HUES48 (cell line): ENCODE measurements at regions not wholly inside any gene's neighbourhood (a gene's known extent, or its start where the extent isn't known, plus 50 kb on each side); places are given as distances from the start of the nearest gene placed in this dataset.
"Not testable (repeated sequence)": the region's sequence is repeated elsewhere in the genome, so short reads cannot be mapped to it uniquely, and the experiment has no call there.

Experiments
- H3K27ac ChIP-seq: one replicate; pipeline ENCODE4 v1.7.0; 2013; ENCODE audit warnings: low read depth, low read length, inconsistent platforms
- H3K27me3 ChIP-seq: 2 replicates; pipeline ENCODE4 v1.6.1; 2013; ENCODE audit warnings: mild to moderate bottlenecking, low read length; ENCODE audit not compliant: control insufficient read depth, insufficient read depth
- H3K36me3 ChIP-seq: 2 replicates; pipeline ENCODE4 v1.6.1; 2013; ENCODE audit warnings: low read length; ENCODE audit not compliant: control insufficient read depth, insufficient read depth
- H3K4me1 ChIP-seq: 2 replicates; pipeline ENCODE4 v1.6.1; 2013; ENCODE audit warnings: mild to moderate bottlenecking, low read length; ENCODE audit not compliant: control insufficient read depth, insufficient read depth
- H3K4me3 ChIP-seq: 2 replicates; pipeline ENCODE4 v1.5.1; 2013; ENCODE audit warnings: mild to moderate bottlenecking, low read depth, low read length
- H3K9ac ChIP-seq: 2 replicates; pipeline ENCODE4 v1.6.1; 2013; ENCODE audit warnings: mild to moderate bottlenecking, low read depth, low read length, moderate library complexity
- H3K9me3 ChIP-seq: 2 replicates; pipeline ENCODE4 v1.6.1; 2013; ENCODE audit warnings: low read length; ENCODE audit not compliant: control insufficient read depth, insufficient read depth

DNA sequence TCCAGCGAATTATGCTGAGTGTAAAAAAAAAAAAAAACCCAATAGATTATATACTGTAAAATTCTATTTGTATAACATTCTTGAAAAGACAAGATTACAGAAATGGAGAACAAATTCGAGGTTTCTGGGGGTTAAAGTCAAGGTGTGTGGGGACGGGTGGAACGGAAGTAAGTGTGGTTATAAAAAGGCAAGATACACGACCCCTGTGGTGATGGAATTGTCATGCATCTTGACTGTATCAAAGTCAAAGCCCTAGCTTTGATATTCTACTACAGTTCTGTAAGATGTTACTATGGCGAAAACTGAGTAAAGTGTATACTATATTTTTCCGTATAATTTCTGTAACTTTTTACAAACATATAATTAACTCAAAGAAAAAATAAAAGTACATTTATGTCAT is 718.2 kb upstream of the PCDH15 start:
- H3K4me1 ChIP-seq, result 0 out of 2 replicates have a peak, but pooled peaks cover 4% of the 10 kb centered on the region

DNA sequence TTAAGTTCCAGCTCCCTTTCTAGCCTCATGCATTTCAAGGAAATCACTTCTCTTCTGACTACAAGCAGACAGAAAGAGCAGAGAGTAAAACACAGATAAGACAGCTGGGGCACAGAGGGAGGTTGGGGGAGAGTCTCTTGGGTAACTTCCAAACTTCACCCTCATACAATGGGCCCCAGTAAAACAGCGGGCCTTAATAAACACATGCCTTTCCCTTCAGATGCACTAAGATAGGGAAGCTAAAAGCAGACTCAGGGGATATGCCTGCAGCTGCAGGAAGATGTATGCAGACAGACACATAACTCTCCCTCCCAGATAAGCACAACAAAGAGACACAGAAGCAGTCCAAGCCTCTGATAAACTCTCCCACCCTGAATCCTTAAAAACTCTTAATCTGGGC is 717.4 kb upstream of the PCDH15 start:
- H3K9me3 ChIP-seq, H3K36me3 ChIP-seq, H3K9ac ChIP-seq: not testable (repeated sequence)

More for the DNA sequence above, 718.2 kb upstream of the PCDH15 start:
- H3K4me3 ChIP-seq, result no peak overlapping the region
- no peaks in the 10 kb centered on the region for H3K9me3 ChIP-seq
- no peaks in the 10 kb centered on the region for H3K27me3 ChIP-seq
- no peak overlapping the region for H3K27ac ChIP-seq
- H3K36me3 ChIP-seq, result no peaks in the 10 kb centered on the region
- H3K9ac ChIP-seq, result no peak overlapping the region

DNA sequence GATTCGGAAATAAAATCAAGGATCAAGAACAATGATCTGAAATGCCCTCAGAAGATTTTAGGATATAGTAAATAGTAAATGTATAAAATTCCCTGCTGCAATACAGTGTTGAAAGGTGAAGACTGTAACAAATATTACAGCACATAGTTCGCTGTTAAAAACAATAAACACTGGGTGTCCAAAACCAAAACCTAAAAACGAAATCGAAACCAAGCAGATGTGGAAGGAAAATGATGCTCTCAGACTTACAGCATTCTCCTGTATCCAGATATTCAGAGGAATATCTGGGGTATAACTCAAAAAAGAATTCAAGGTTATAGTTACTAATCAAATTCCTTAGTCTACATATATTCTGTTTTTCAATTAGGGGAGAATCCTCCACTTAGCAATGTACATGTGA is 708.1 kb upstream of the PCDH15 start:
- H3K27ac ChIP-seq, result no peak overlapping the region
- H3K9me3 ChIP-seq, result no peaks in the 10 kb centered on the region
- no peaks in the 10 kb centered on the region for H3K4me1 ChIP-seq
- no peaks in the 10 kb centered on the region for H3K27me3 ChIP-seq
- H3K36me3 ChIP-seq, result no peaks in the 10 kb centered on the region
- no peak overlapping the region for H3K9ac ChIP-seq
- H3K4me3 ChIP-seq, result no peak overlapping the region

More for the DNA sequence above, 717.4 kb upstream of the PCDH15 start:
- not testable (repeated sequence) for H3K27me3 ChIP-seq, H3K4me1 ChIP-seq, H3K27ac ChIP-seq, H3K4me3 ChIP-seq

DNA sequence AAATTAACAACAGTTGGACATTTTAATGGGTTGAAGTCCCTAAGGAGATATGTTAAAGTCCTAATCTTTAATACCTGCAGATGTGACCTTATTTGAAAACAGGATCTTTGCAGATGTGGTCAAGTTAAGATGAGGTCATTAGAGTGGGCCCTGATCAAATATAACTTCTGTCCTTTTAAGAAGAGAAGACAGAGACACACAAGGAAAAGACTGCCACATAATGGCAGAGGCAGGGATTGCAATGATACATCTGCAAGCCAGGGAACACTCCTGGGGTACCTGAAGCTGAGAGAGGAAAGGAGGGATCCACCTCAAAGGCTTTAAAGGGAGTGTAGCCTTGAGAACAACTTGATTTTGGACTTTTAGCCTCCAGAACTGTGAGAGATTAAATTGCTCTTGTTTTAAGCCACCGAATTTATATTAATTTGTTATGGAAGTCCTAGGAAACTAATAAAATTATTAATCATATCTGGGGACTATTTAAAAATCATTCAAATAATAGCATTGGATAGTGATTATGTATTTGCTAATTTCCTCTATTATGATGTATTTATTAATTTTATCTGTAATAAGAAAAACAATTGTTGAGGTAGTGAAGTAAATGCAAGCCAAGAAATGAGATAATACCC is 700.0 kb upstream of the PCDH15 start:
- Histone ChIP-seq H3K9me3 (no peaks in the 10 kb centered on the region), H3K36me3 (no peaks in the 10 kb centered on the region), H3K4me1 (no peaks in the 10 kb centered on the region), H3K4me3 (no peak overlapping the region), H3K9ac (no peak overlapping the region), H3K27me3 (no peaks in the 10 kb centered on the region), H3K27ac (no peak overlapping the region)

DNA sequence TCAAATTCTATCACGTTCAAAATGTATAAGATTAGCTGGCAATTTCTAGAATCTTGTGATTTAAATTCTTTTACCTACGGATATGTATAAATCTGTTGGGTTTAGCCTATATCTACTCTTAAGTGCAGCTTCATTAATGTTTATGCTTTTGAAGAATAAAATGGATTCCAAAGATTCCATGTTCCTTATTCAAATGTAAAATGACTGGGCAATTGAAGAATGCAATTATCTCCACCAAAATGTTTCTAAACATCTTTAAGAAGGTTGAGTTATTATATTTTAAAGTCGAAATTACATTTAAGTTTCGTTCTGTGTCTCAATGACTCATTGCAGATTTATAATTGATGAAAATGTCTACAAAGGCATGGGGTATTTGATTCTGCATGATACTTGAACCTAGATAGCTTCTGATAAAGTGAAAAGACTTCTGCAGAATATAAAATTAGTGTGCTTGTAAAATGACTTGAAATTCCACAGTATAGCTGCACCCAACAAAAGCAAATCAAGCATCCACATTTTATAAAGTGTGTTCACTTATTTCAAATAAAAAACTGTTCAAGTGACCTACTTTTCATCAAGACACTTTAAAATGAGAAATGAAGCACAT is 697.0 kb upstream of the PCDH15 start:
- no peak overlapping the region for H3K9ac ChIP-seq
- H3K4me1 ChIP-seq, result no peaks in the 10 kb centered on the region
- no peaks in the 10 kb centered on the region for H3K27me3 ChIP-seq
- H3K9me3 ChIP-seq, result no peaks in the 10 kb centered on the region
- no peak overlapping the region for H3K4me3 ChIP-seq
- H3K27ac ChIP-seq, result no peak overlapping the region
- no peaks in the 10 kb centered on the region for H3K36me3 ChIP-seq

DNA sequence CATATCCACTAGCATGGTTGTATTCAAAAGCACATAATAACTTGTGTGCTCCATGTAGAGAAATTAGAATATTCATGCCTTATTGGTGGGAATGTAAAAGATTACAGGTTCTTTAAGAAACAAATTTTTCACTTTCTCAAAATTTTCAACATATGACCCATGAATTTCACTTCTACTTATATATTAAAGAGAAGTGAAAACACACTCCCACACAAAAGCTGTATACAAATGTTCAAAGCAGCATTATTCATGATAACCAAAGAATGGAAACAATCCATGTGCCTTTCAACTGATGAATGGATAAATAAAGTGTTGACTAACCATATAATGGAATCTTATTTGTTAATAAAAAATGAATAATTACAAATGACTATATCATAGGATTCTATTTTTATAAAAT is 694.5 kb upstream of the PCDH15 start:
- no peaks in the 10 kb centered on the region for H3K4me1 ChIP-seq
- no peaks in the 10 kb centered on the region for H3K27me3 ChIP-seq
- H3K27ac ChIP-seq, result no peak overlapping the region
- no peaks in the 10 kb centered on the region for H3K9me3 ChIP-seq
- no peaks in the 10 kb centered on the region for H3K36me3 ChIP-seq
- H3K9ac ChIP-seq, result no peak overlapping the region
- no peak overlapping the region for H3K4me3 ChIP-seq

DNA sequence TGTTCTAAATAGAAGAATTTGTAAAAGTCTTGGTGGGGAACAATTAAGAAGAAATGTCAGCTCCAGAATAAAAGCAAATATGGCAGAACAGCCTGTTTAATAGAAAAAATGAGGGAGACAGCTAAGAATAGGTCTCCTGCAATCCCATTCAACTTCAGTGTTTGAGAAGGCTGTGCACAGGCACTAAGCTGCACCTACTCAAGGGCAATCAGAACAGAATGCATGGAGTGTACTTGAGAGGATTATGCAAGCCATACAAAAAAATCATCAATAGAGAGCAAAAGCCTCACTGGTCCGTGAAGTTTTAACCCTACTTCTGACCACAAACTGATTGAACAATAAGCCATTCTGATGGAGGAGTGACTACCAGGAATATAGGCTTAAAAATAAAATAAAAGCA is 690.7 kb upstream of the PCDH15 start:
- Histone ChIP-seq H3K27me3 (no peaks in the 10 kb centered on the region), H3K4me3 (no peak overlapping the region), H3K36me3 (no peaks in the 10 kb centered on the region), H3K27ac (no peak overlapping the region), H3K9ac (no peak overlapping the region), H3K4me1 (no peaks in the 10 kb centered on the region), H3K9me3 (no peaks in the 10 kb centered on the region)

DNA sequence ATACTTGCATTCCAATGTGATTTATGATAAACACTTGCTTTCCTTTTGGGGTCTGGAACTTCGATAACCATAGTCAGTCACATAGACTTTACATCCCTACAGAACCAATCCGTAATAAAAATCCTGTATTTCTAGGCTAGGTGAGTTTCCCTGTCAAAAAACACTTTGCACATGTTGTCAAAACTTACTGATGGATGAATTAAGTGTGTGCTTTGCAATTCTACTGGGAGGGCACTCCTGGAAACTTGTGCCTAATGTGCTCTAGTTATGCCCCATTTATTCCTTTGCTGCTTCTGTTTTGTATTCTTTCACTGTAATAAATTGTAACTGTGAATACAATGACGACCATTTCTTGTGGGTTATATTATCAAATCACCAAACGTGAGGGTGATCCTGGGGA is 684.8 kb upstream of the PCDH15 start:
- H3K27me3 ChIP-seq, result no peaks in the 10 kb centered on the region
- no peak overlapping the region for H3K9ac ChIP-seq
- H3K27ac ChIP-seq, result no peak overlapping the region
- H3K4me3 ChIP-seq, result no peak overlapping the region
- H3K36me3 ChIP-seq, result no peaks in the 10 kb centered on the region
- no peaks in the 10 kb centered on the region for H3K4me1 ChIP-seq
- no peaks in the 10 kb centered on the region; the same call in 1 of the 2 replicates for H3K9me3 ChIP-seq

DNA sequence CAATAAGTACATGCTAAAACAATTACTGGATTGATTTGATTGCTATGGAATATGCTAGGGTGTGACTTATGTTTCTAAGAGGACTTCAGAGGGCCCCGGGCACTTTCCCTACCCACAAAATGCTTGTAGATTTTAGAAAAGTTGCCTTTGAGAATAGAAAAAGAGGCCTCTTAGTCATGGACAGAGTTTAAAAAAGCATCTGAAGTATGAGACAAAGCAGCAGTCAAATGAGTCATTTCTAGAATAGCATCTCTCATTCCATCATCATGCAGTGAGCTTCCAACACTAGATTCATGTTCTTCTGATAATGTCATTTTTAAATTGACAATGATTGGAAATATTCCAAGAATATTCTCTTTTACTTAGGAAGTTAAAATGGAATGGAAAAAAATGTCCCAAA is 675.1 kb upstream of the PCDH15 start:
- Histone ChIP-seq H3K4me3 (no peak overlapping the region), H3K27ac (no peak overlapping the region), H3K27me3 (no peaks in the 10 kb centered on the region), H3K36me3 (no peaks in the 10 kb centered on the region), H3K4me1 (no peaks in the 10 kb centered on the region), H3K9ac (no peak overlapping the region), H3K9me3 (no peaks in the 10 kb centered on the region)

DNA sequence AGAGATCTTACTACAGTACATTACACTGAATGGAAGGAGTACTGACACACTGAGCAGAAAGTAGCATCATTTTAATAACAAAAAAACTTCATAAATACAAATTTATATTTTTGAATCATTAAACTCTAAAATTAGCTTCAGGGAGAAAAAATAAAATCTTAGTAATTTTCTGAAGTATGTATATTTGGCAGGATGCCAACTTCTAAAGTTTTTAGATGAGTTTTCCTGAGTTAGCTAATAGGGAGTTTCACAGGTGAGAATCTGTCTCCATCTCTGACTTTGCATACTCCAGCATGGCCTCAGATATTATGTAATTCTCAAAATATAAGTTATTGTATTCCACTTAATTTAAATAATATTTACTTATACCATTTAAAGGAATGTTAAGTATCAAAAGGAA is 673.2 kb upstream of the PCDH15 start:
- Histone ChIP-seq H3K27me3 (no peaks in the 10 kb centered on the region), H3K4me1 (no peaks in the 10 kb centered on the region), H3K9ac (no peak overlapping the region), H3K27ac (no peak overlapping the region), H3K4me3 (no peak overlapping the region), H3K9me3 (no peaks in the 10 kb centered on the region), H3K36me3 (no peaks in the 10 kb centered on the region)

DNA sequence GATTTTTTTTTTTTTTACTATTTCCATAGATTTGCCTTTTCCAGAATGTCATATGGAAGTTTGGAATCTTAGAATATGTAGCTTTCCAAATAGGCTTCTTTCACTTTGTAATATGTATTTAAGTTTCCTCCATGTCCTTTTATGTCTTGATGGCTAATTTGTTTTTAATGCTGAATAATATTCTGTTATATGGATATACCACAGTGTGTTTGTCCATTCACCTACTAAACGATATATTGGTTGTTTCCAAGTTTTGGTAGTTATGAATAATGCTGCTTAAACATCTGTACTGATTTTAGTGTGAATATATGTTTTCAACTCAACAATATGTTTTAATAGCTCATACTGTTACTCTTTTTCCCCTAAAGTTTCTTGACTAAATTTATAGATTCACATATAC is 669.8 kb upstream of the PCDH15 start:
- H3K9me3 ChIP-seq, result no peaks in the 10 kb centered on the region
- H3K27ac ChIP-seq, result no peak overlapping the region
- no peak overlapping the region for H3K4me3 ChIP-seq
- H3K27me3 ChIP-seq, result no peaks in the 10 kb centered on the region
- no peaks in the 10 kb centered on the region for H3K4me1 ChIP-seq
- no peak overlapping the region for H3K9ac ChIP-seq
- no peaks in the 10 kb centered on the region for H3K36me3 ChIP-seq
